ENCODE measurements at regions not wholly inside any gene's neighbourhood (a gene's known extent, or its start where the extent isn't known, plus 50 kb on each side); places are given as distances from the start of the nearest gene placed in this dataset.

- TF ChIP-seq CTCF (IDR thresholded peaks at IDR 0.05; ENCODE audit: low read depth, low read length): no peak
- in situ Hi-C loops (cut with HindIII; ENCODE audit: low sequenced_read_pairs): no loop called here
- no peak for DNase-seq (ENCODE audit: low read depth, low spot score)
- H3K4me3 ChIP-seq (ENCODE audit: low read depth, low read length): no peak overlapping the region
These were observed 126.3 kb downstream of the C5orf15 start for GRCh38 chr5:133841831-133842750.

- H3K4me3 ChIP-seq (ENCODE audit: low read depth, low read length): no peak overlapping the region
- no peak for DNase-seq (ENCODE audit: low read depth, low spot score)
- in situ Hi-C loops (cut with HindIII; ENCODE audit: low sequenced_read_pairs): no loop called here
- TF ChIP-seq CTCF (IDR thresholded peaks at IDR 0.05; ENCODE audit: low read depth, low read length): no peak
These were observed 128.3 kb downstream of the C5orf15 start for GRCh38 chr5:133840168-133840567.

- DNase-seq (ENCODE audit: low read depth, low spot score): no peak
- in situ Hi-C loops (cut with HindIII; ENCODE audit: low sequenced_read_pairs): no loop called here
- TF ChIP-seq CTCF (IDR thresholded peaks at IDR 0.05; ENCODE audit: low read depth, low read length): no peak
- no peak overlapping the region for H3K4me3 ChIP-seq (ENCODE audit: low read depth, low read length)
These were observed 128.7 kb downstream of the C5orf15 start for GRCh38 chr5:133839721-133840120.

- no peak for TF ChIP-seq CTCF (IDR thresholded peaks at IDR 0.05; ENCODE audit: low read depth, low read length)
- in situ Hi-C loops (cut with HindIII; ENCODE audit: low sequenced_read_pairs): no loop called here
- H3K4me3 ChIP-seq (ENCODE audit: low read depth, low read length): no peak overlapping the region
These were observed 129.3 kb downstream of the C5orf15 start for GRCh38 chr5:133839090-133839489.

GRCh38 chr5:133838286-133838685 lies 130.1 kb downstream of the C5orf15 start:
- no peak overlapping the region for H3K4me3 ChIP-seq (ENCODE audit: low read depth, low read length)
- in situ Hi-C loops (cut with HindIII; ENCODE audit: low sequenced_read_pairs): no loop called here
- no peak for TF ChIP-seq CTCF (IDR thresholded peaks at IDR 0.05; ENCODE audit: low read depth, low read length)
- no peak for DNase-seq (ENCODE audit: low read depth, low spot score)

More at GRCh38 chr5:133839090-133839489, 129.3 kb downstream of the C5orf15 start:
- no peak for DNase-seq (ENCODE audit: low read depth, low spot score)

GRCh38 chr5:133831491-133832224 lies 136.8 kb downstream of the C5orf15 start:
- DNase-seq (ENCODE audit: low read depth, low spot score): peak; percentile 17
- H3K4me3 ChIP-seq (ENCODE audit: low read depth, low read length): no peak overlapping the region

More at GRCh38 chr5:133831491-133832224, 136.8 kb downstream of the C5orf15 start:
- in situ Hi-C loops (cut with HindIII; ENCODE audit: low sequenced_read_pairs): no loop called here
- no peak for TF ChIP-seq CTCF (IDR thresholded peaks at IDR 0.05; ENCODE audit: low read depth, low read length)
